Astrocyte (in vitro differentiated cells and primary cell): ENCODE measurements at regions not wholly inside any gene's neighbourhood (a gene's known extent, or its start where the extent isn't known, plus 50 kb on each side); places are given as distances from the start of the nearest gene placed in this dataset.

Source experiments
- CTCF ChIP-seq: IDR thresholded peaks from 2 replicates; pipeline ENCODE4 v1.5.1; 2011; ENCODE audit warnings: low read depth, mild to moderate bottlenecking, inconsistent platforms, low read length, moderate library complexity; ENCODE audit not compliant: insufficient read depth
- EZH2 ChIP-seq: IDR thresholded peaks from 2 replicates; pipeline ENCODE4 v1.6.1; 2012; ENCODE audit warnings: mild to moderate bottlenecking, low read length, inconsistent platforms; ENCODE audit not compliant: insufficient read depth

DNA sequence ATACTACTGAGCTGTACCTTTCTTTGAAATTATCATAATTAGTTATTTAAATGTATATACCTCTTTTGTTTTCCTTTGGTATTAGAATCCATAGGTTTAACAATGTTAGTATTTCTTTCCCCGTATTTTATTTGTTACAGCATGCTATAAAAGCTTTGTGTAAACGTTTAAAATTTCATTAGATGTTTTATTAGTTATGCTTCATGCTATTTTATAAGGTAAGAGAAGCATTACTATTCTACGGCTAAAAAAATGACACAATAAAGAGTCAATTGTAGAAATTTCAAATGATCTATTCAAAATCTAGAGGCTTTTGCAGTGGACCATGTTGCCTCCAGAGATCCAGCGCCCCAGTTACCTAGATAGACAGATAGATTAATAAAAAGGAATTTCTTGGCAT lies 1203.3 kb upstream of the IGFBP7 start:
- TF ChIP-seq CTCF, result no peak
- TF ChIP-seq EZH2, result no peak
